ENCODE measurements at regions not wholly inside any gene's neighbourhood (a gene's known extent, or its start where the extent isn't known, plus 50 kb on each side); places are given as distances from the start of the nearest gene placed in this dataset.

GRCh38 chr5:147037515-147038205 is 159.1 kb upstream of the PPP2R2B start:
- TF ChIP-seq POLR2AphosphoS5 (IDR thresholded peaks at IDR 0.05; ENCODE audit: low read depth, low read length) (no peak), MEF2A (IDR thresholded peaks at IDR 0.05; ENCODE audit: borderline replicate concordance, low read depth) (no peak), REST (IDR thresholded peaks at IDR 0.05; ENCODE audit: low read depth, low read length) (no peak), GABPA (IDR thresholded peaks at IDR 0.05; ENCODE audit: low read depth) (no peak), SMC3 (IDR thresholded peaks at IDR 0.05; ENCODE audit: low read depth, low read length) (no peak), RFX5 (IDR thresholded peaks at IDR 0.05; ENCODE audit: low read length) (no peak)
- TF ChIP-seq, protein P1, sequence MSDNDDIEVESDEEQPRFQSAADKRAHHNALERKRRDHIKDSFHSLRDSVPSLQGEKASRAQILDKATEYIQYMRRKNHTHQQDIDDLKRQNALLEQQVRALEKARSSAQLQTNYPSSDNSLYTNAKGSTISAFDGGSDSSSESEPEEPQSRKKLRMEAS (IDR thresholded peaks at IDR 0.05; ENCODE audit: low read depth) = no peak
- TF ChIP-seq, protein P2, sequence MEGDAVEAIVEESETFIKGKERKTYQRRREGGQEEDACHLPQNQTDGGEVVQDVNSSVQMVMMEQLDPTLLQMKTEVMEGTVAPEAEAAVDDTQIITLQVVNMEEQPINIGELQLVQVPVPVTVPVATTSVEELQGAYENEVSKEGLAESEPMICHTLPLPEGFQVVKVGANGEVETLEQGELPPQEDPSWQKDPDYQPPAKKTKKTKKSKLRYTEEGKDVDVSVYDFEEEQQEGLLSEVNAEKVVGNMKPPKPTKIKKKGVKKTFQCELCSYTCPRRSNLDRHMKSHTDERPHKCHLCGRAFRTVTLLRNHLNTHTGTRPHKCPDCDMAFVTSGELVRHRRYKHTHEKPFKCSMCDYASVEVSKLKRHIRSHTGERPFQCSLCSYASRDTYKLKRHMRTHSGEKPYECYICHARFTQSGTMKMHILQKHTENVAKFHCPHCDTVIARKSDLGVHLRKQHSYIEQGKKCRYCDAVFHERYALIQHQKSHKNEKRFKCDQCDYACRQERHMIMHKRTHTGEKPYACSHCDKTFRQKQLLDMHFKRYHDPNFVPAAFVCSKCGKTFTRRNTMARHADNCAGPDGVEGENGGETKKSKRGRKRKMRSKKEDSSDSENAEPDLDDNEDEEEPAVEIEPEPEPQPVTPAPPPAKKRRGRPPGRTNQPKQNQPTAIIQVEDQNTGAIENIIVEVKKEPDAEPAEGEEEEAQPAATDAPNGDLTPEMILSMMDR (IDR thresholded peaks at IDR 0.05) = no peak
- TF ChIP-seq, protein P3, sequence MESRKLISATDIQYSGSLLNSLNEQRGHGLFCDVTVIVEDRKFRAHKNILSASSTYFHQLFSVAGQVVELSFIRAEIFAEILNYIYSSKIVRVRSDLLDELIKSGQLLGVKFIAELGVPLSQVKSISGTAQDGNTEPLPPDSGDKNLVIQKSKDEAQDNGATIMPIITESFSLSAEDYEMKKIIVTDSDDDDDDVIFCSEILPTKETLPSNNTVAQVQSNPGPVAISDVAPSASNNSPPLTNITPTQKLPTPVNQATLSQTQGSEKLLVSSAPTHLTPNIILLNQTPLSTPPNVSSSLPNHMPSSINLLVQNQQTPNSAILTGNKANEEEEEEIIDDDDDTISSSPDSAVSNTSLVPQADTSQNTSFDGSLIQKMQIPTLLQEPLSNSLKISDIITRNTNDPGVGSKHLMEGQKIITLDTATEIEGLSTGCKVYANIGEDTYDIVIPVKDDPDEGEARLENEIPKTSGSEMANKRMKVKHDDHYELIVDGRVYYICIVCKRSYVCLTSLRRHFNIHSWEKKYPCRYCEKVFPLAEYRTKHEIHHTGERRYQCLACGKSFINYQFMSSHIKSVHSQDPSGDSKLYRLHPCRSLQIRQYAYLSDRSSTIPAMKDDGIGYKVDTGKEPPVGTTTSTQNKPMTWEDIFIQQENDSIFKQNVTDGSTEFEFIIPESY (IDR thresholded peaks at IDR 0.05; ENCODE audit: borderline replicate concordance, low read depth) = no peak
